ENCODE measurements at regions not wholly inside any gene's neighbourhood (a gene's known extent, or its start where the extent isn't known, plus 50 kb on each side); places are given as distances from the start of the nearest gene placed in this dataset.

DNA sequence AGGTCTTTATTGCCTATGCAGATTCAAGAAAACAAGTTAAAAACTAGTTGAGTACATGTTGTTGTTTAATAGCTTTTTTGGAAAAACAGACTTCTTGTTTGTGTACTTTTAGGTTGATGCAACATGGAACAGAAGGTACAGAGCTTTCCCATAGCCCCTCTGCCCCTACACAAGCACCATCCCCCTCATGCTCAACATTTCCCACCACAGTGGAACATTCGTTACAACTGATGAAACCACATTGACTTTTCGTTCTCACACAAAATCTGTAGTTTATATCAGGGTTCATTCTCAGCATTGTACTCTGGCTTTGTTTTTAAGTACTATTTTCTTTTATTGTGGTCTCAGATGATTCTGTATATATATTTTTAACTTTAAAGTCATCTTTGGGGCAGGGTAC, 1054.6 kb downstream of the NTRK3 start:
- RAD21 ChIA-PET (ENCODE audit: low non-redundant PET in 1 of 2, low total read pairs in 2 of 2, uncharacterized antibody in 2 of 2, unreplicated experiment in 2 of 2) = no interaction called here
- Histone ChIP-seq H3K9ac (ENCODE audit: low read length) (no peak overlapping the region), H3K27ac (ENCODE audit: low read depth, low read length) (no peak overlapping the region), H3K9me3 (ENCODE audit: control insufficient read depth in 1 of 2, insufficient read depth in 1 of 2, low read depth in 1 of 2, low read length in 2 of 2) (peaks cover 19 to 33% of the 10 kb centered on the region in 2 experiments; a peak in 3 of 4 replicates), H3K4me3 (replicated peaks in 1 of 2; ENCODE audit: low read depth in 1 of 2, low read length in 2 of 2) (no peak overlapping the region), H4K20me1 (ENCODE audit: insufficient read depth) (no peaks in the 10 kb centered on the region), H2AFZ (ENCODE audit: low read depth, low read length, poor library complexity, severe bottlenecking) (no peak overlapping the region), H3K79me2 (ENCODE audit: insufficient read depth, low read length) (no peaks in the 10 kb centered on the region), H3K4me2 (ENCODE audit: low read length) (no peak overlapping the region), H3K27me3 (ENCODE audit: insufficient read depth, low read length) (no peaks in the 10 kb centered on the region), H3K4me1 (ENCODE audit: control insufficient read depth in 1 of 2, insufficient read depth in 2 of 2, low read length in 2 of 2) (no peaks in the 10 kb centered on the region), H3K36me3 (ENCODE audit: control insufficient read depth in 1 of 2, insufficient read depth in 2 of 2, low read length in 2 of 2) (no peaks in the 10 kb centered on the region), H3K9me2 (ENCODE audit: insufficient read depth) (no peaks in the 10 kb centered on the region)
- CTCF ChIA-PET = no interaction called here
- TF ChIP-seq CBX3 (IDR thresholded peaks at IDR 0.05; ENCODE audit: low read depth) (no peak), POLR2AphosphoS5 (IDR thresholded peaks at IDR 0.05; ENCODE audit: low read depth, low read length) (no peak), POLR2A (IDR thresholded peaks at IDR 0.05; ENCODE audit: borderline replicate concordance, extremely low read depth, insufficient read depth, insufficient read length) (no peak), RAD21 (IDR thresholded peaks at IDR 0.05; ENCODE audit: low read depth) (no peak), FOSL1 (IDR thresholded peaks at IDR 0.05; ENCODE audit: low read depth) (no peak), EGR1 (IDR thresholded peaks at IDR 0.05; ENCODE audit: low read depth) (no peak), EZH2 (IDR thresholded peaks at IDR 0.05) (no peak), ZFX (IDR thresholded peaks at IDR 0.05) (no peak), SIN3A (IDR thresholded peaks at IDR 0.05; ENCODE audit: low read depth) (no peak), CEBPB (IDR thresholded peaks at IDR 0.05; ENCODE audit: low read depth) (no peak), SP1 (IDR thresholded peaks at IDR 0.05; ENCODE audit: low read depth) (no peak), TCF7L2 (IDR thresholded peaks at IDR 0.05; ENCODE audit: borderline replicate concordance, extremely low read depth, insufficient read depth, insufficient read length) (no peak), YY1 (IDR thresholded peaks at IDR 0.05; ENCODE audit: extremely low read depth, insufficient replicate concordance, low read depth, low read length) (no peak), EZH2phosphoT487 (IDR thresholded peaks at IDR 0.05; ENCODE audit: borderline replicate concordance) (no peak), JUND (IDR thresholded peaks at IDR 0.05) (no peak), ELF1 (IDR thresholded peaks at IDR 0.05; ENCODE audit: borderline replicate concordance, low read depth) (no peak)
- TF ChIP-seq, protein P1, sequence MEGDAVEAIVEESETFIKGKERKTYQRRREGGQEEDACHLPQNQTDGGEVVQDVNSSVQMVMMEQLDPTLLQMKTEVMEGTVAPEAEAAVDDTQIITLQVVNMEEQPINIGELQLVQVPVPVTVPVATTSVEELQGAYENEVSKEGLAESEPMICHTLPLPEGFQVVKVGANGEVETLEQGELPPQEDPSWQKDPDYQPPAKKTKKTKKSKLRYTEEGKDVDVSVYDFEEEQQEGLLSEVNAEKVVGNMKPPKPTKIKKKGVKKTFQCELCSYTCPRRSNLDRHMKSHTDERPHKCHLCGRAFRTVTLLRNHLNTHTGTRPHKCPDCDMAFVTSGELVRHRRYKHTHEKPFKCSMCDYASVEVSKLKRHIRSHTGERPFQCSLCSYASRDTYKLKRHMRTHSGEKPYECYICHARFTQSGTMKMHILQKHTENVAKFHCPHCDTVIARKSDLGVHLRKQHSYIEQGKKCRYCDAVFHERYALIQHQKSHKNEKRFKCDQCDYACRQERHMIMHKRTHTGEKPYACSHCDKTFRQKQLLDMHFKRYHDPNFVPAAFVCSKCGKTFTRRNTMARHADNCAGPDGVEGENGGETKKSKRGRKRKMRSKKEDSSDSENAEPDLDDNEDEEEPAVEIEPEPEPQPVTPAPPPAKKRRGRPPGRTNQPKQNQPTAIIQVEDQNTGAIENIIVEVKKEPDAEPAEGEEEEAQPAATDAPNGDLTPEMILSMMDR (IDR thresholded peaks at IDR 0.05 in 2 of 3, conservative IDR thresholded peaks at IDR 0.05 in 1 of 3; ENCODE audit: borderline replicate concordance in 1 of 3, insufficient read depth in 1 of 3, low read depth in 2 of 3, low read length in 2 of 3) = no peak
- TF ChIP-seq, protein P2, sequence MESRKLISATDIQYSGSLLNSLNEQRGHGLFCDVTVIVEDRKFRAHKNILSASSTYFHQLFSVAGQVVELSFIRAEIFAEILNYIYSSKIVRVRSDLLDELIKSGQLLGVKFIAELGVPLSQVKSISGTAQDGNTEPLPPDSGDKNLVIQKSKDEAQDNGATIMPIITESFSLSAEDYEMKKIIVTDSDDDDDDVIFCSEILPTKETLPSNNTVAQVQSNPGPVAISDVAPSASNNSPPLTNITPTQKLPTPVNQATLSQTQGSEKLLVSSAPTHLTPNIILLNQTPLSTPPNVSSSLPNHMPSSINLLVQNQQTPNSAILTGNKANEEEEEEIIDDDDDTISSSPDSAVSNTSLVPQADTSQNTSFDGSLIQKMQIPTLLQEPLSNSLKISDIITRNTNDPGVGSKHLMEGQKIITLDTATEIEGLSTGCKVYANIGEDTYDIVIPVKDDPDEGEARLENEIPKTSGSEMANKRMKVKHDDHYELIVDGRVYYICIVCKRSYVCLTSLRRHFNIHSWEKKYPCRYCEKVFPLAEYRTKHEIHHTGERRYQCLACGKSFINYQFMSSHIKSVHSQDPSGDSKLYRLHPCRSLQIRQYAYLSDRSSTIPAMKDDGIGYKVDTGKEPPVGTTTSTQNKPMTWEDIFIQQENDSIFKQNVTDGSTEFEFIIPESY (IDR thresholded peaks at IDR 0.05; ENCODE audit: extremely low read depth, insufficient replicate concordance, low read length) = no peak
- TF ChIP-seq, protein P3, sequence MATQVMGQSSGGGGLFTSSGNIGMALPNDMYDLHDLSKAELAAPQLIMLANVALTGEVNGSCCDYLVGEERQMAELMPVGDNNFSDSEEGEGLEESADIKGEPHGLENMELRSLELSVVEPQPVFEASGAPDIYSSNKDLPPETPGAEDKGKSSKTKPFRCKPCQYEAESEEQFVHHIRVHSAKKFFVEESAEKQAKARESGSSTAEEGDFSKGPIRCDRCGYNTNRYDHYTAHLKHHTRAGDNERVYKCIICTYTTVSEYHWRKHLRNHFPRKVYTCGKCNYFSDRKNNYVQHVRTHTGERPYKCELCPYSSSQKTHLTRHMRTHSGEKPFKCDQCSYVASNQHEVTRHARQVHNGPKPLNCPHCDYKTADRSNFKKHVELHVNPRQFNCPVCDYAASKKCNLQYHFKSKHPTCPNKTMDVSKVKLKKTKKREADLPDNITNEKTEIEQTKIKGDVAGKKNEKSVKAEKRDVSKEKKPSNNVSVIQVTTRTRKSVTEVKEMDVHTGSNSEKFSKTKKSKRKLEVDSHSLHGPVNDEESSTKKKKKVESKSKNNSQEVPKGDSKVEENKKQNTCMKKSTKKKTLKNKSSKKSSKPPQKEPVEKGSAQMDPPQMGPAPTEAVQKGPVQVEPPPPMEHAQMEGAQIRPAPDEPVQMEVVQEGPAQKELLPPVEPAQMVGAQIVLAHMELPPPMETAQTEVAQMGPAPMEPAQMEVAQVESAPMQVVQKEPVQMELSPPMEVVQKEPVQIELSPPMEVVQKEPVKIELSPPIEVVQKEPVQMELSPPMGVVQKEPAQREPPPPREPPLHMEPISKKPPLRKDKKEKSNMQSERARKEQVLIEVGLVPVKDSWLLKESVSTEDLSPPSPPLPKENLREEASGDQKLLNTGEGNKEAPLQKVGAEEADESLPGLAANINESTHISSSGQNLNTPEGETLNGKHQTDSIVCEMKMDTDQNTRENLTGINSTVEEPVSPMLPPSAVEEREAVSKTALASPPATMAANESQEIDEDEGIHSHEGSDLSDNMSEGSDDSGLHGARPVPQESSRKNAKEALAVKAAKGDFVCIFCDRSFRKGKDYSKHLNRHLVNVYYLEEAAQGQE (IDR thresholded peaks at IDR 0.05; ENCODE audit: low read depth) = no peak
- TF ChIP-seq, protein P4, sequence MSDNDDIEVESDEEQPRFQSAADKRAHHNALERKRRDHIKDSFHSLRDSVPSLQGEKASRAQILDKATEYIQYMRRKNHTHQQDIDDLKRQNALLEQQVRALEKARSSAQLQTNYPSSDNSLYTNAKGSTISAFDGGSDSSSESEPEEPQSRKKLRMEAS (IDR thresholded peaks at IDR 0.05) = no peak
- no peak for DNase-seq (ENCODE audit: low read depth, low spot score)
- BruUV-seq (replicated peaks) = no TSS peak
- POLR2A ChIA-PET = no interaction called here
- intact Hi-C loops (cut with micrococcal nuclease) = no loop called here
- ATAC-seq = no peak
